Keratinocyte (primary cell): ENCODE measurements at regions not wholly inside any gene's neighbourhood (a gene's known extent, or its start where the extent isn't known, plus 50 kb on each side); places are given as distances from the start of the nearest gene placed in this dataset.

Source experiments
- EZH2 ChIP-seq: IDR thresholded peaks from one replicate; pipeline ENCODE4 v1.6.1; 2012; ENCODE audit warnings: inconsistent platforms, mild to moderate bottlenecking, low read length, moderate library complexity
- TF ChIP-seq, protein P1 (sequence below), 3 experiments: IDR thresholded peaks in 1 of 3; conservative IDR thresholded peaks in 1 of 3; optimal IDR thresholded peaks in 1 of 3; 2 replicates in 2 of 3; 3 replicates in 1 of 3; pipeline versions ENCODE3 to v1.5.1; 2011; ENCODE audit warnings: low read length in 3 of 3, mild to moderate bottlenecking in 3 of 3, moderate library complexity in 2 of 3, control low read depth in 1 of 3, inconsistent platforms in 1 of 3; ENCODE audit not compliant: insufficient read depth in 2 of 3; ENCODE audit errors: extremely low read depth in 1 of 3

GRCh38 chr13:30371649-30372265, 50.5 kb upstream of the UBE2L5 start:
- TF ChIP-seq EZH2: no peak
- TF ChIP-seq, protein P1, sequence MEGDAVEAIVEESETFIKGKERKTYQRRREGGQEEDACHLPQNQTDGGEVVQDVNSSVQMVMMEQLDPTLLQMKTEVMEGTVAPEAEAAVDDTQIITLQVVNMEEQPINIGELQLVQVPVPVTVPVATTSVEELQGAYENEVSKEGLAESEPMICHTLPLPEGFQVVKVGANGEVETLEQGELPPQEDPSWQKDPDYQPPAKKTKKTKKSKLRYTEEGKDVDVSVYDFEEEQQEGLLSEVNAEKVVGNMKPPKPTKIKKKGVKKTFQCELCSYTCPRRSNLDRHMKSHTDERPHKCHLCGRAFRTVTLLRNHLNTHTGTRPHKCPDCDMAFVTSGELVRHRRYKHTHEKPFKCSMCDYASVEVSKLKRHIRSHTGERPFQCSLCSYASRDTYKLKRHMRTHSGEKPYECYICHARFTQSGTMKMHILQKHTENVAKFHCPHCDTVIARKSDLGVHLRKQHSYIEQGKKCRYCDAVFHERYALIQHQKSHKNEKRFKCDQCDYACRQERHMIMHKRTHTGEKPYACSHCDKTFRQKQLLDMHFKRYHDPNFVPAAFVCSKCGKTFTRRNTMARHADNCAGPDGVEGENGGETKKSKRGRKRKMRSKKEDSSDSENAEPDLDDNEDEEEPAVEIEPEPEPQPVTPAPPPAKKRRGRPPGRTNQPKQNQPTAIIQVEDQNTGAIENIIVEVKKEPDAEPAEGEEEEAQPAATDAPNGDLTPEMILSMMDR (optimal IDR thresholded peaks at IDR 0.05 in 1 of 3, IDR thresholded peaks at IDR 0.05 in 1 of 3, conservative IDR thresholded peaks at IDR 0.05 in 1 of 3; ENCODE audit: extremely low read depth in 1 of 3, insufficient read depth in 2 of 3, low read length in 3 of 3): no peak
